ENCODE measurements at regions not wholly inside any gene's neighbourhood (a gene's known extent, or its start where the extent isn't known, plus 50 kb on each side); places are given as distances from the start of the nearest gene placed in this dataset.

DNA sequence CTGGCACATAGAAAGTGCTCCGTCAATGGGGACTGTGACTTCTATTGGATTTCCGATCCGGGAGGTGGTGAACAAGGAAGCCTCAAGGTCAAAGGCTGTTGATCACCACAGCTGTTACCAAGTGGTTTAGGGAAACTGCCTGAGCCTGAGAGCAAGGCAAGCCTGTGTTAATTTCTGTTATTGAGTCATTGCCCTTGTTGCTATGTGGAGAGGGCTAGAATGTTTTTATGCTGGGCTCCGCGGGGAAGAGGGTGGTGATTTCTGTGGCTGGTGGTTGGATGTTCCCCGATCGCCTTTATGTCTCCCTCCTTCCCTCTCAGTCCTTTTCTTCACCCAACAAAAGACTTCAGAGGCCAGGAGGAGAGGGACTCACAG lies 108.5 kb upstream of the ALX4 start:
- H3K4me1 ChIP-seq (ENCODE audit: control insufficient read depth, low read length): no peaks in the 10 kb centered on the region
- H3K9me3 ChIP-seq (ENCODE audit: control insufficient read depth, insufficient read depth, low read length): no peaks in the 10 kb centered on the region
- H3K27me3 ChIP-seq (ENCODE audit: control insufficient read depth, low read length): no peaks in the 10 kb centered on the region
- H3F3A ChIP-seq (ENCODE audit: control insufficient read depth, insufficient read depth): no peaks in the 10 kb centered on the region
- H3K4me3 ChIP-seq (ENCODE audit: low read length): no peak overlapping the region
- TF ChIP-seq EZH2phosphoT487 (IDR thresholded peaks at IDR 0.05; ENCODE audit: borderline replicate concordance, low read length): no peak
- TF ChIP-seq, protein P1, sequence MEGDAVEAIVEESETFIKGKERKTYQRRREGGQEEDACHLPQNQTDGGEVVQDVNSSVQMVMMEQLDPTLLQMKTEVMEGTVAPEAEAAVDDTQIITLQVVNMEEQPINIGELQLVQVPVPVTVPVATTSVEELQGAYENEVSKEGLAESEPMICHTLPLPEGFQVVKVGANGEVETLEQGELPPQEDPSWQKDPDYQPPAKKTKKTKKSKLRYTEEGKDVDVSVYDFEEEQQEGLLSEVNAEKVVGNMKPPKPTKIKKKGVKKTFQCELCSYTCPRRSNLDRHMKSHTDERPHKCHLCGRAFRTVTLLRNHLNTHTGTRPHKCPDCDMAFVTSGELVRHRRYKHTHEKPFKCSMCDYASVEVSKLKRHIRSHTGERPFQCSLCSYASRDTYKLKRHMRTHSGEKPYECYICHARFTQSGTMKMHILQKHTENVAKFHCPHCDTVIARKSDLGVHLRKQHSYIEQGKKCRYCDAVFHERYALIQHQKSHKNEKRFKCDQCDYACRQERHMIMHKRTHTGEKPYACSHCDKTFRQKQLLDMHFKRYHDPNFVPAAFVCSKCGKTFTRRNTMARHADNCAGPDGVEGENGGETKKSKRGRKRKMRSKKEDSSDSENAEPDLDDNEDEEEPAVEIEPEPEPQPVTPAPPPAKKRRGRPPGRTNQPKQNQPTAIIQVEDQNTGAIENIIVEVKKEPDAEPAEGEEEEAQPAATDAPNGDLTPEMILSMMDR (IDR thresholded peaks at IDR 0.05; ENCODE audit: low read depth, low read length, poor library complexity, severe bottlenecking): no peak
- no peaks in the 10 kb centered on the region for H4K20me1 ChIP-seq (ENCODE audit: control insufficient read depth, insufficient read depth, low read depth, low read length)
- no peak overlapping the region for H3K27ac ChIP-seq (ENCODE audit: low read depth, low read length)
- H3K36me3 ChIP-seq (ENCODE audit: control insufficient read depth, low read length): no peaks in the 10 kb centered on the region
- H3K4me2 ChIP-seq (ENCODE audit: low read length): no peak overlapping the region
- H3K9me2 ChIP-seq (replicated peaks; ENCODE audit: control insufficient read depth, low read length): no peaks in the 10 kb centered on the region
- no peaks in the 10 kb centered on the region for H3K79me2 ChIP-seq (ENCODE audit: control insufficient read depth, low read length)

DNA sequence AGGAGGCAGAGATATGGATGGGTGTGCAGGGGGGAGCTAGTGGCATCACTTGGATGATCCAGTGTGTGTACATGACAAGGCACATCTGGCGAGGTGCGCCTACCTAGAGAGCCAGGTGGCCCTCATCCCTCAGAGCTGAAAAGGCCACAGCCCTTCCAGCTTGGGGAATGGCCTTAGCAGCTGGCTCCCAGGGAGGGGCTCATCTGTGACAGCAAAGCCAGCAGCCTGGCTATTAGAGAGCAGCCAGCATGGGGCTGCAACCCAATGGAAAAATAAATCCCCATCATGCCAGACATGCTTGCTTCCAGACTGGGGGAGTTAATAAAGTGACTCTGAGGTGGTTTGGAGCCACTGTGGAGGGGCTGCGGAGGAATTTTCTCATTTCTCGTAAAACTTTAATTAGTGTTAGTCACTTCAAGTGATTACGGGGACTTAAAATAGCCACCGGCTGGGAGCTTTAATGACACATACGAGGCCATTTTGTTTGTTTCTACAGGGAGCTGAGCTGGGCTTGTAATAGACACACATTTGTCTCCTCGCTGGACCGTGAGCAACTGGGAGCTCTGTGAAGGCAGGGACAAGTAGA lies 111.2 kb upstream of the ALX4 start:
- TF ChIP-seq, protein P1 (IDR thresholded peaks at IDR 0.05; ENCODE audit: low read depth, low read length, poor library complexity, severe bottlenecking): no peak
- no peak for TF ChIP-seq EZH2phosphoT487 (IDR thresholded peaks at IDR 0.05; ENCODE audit: borderline replicate concordance, low read length)
- H4K20me1 ChIP-seq (ENCODE audit: control insufficient read depth, insufficient read depth, low read depth, low read length): no peaks in the 10 kb centered on the region
- no peak overlapping the region for H3K27ac ChIP-seq (ENCODE audit: low read depth, low read length)
- H3K4me3 ChIP-seq (ENCODE audit: low read length): no peak overlapping the region
- no peaks in the 10 kb centered on the region for H3K9me3 ChIP-seq (ENCODE audit: control insufficient read depth, insufficient read depth, low read length)
- H3K36me3 ChIP-seq (ENCODE audit: control insufficient read depth, low read length): no peaks in the 10 kb centered on the region
- no peaks in the 10 kb centered on the region for H3K9me2 ChIP-seq (replicated peaks; ENCODE audit: control insufficient read depth, low read length)
- H3K79me2 ChIP-seq (ENCODE audit: control insufficient read depth, low read length): no peaks in the 10 kb centered on the region
- no peaks in the 10 kb centered on the region for H3K4me1 ChIP-seq (ENCODE audit: control insufficient read depth, low read length)
- no peaks in the 10 kb centered on the region for H3K27me3 ChIP-seq (ENCODE audit: control insufficient read depth, low read length)
- H3F3A ChIP-seq (ENCODE audit: control insufficient read depth, insufficient read depth): no peaks in the 10 kb centered on the region
- no peak overlapping the region for H3K4me2 ChIP-seq (ENCODE audit: low read length)

DNA sequence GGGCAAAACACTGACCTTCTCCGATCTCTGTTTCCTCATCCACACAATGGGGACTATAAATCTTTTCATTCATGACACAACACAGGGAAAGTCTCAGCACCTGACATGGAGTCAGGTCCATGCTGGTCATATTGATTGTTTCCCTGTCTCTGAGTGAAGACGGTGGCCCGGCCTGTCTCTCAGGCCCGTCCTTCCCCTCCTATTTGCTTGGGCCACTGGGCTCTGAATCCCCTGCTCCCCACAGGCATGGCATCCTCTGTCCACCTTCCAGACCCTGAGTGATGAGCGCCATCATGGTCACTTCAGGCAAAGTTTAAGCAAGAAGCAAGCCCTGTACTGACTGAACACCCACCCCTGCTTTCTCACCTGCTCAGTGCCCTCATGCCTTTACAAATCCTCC lies 113.3 kb upstream of the ALX4 start:
- Histone ChIP-seq H3K36me3 (ENCODE audit: control insufficient read depth, low read length) (no peaks in the 10 kb centered on the region), H3K27me3 (ENCODE audit: control insufficient read depth, low read length) (no peaks in the 10 kb centered on the region)

More for the DNA sequence above, 113.3 kb upstream of the ALX4 start:
- H3K4me1 ChIP-seq (ENCODE audit: control insufficient read depth, low read length): no peaks in the 10 kb centered on the region
- no peak overlapping the region for H3K4me2 ChIP-seq (ENCODE audit: low read length)
- H3K79me2 ChIP-seq (ENCODE audit: control insufficient read depth, low read length): no peaks in the 10 kb centered on the region
- no peaks in the 10 kb centered on the region for H3K9me3 ChIP-seq (ENCODE audit: control insufficient read depth, insufficient read depth, low read length)
- no peaks in the 10 kb centered on the region for H4K20me1 ChIP-seq (ENCODE audit: control insufficient read depth, insufficient read depth, low read depth, low read length)
- no peak overlapping the region for H3K27ac ChIP-seq (ENCODE audit: low read depth, low read length)
- TF ChIP-seq, protein P1 (IDR thresholded peaks at IDR 0.05; ENCODE audit: low read depth, low read length, poor library complexity, severe bottlenecking): no peak
- no peak for TF ChIP-seq EZH2phosphoT487 (IDR thresholded peaks at IDR 0.05; ENCODE audit: borderline replicate concordance, low read length)
- H3K4me3 ChIP-seq (ENCODE audit: low read length): no peak overlapping the region
- no peaks in the 10 kb centered on the region for H3K9me2 ChIP-seq (replicated peaks; ENCODE audit: control insufficient read depth, low read length)
- no peaks in the 10 kb centered on the region for H3F3A ChIP-seq (ENCODE audit: control insufficient read depth, insufficient read depth)
